ENCODE measurements at regions not wholly inside any gene's neighbourhood (a gene's known extent, or its start where the extent isn't known, plus 50 kb on each side); places are given as distances from the start of the nearest gene placed in this dataset.
"Not testable (repeated sequence)": the region's sequence is repeated elsewhere in the genome, so short reads cannot be mapped to it uniquely, and the experiment has no call there.

DNA sequence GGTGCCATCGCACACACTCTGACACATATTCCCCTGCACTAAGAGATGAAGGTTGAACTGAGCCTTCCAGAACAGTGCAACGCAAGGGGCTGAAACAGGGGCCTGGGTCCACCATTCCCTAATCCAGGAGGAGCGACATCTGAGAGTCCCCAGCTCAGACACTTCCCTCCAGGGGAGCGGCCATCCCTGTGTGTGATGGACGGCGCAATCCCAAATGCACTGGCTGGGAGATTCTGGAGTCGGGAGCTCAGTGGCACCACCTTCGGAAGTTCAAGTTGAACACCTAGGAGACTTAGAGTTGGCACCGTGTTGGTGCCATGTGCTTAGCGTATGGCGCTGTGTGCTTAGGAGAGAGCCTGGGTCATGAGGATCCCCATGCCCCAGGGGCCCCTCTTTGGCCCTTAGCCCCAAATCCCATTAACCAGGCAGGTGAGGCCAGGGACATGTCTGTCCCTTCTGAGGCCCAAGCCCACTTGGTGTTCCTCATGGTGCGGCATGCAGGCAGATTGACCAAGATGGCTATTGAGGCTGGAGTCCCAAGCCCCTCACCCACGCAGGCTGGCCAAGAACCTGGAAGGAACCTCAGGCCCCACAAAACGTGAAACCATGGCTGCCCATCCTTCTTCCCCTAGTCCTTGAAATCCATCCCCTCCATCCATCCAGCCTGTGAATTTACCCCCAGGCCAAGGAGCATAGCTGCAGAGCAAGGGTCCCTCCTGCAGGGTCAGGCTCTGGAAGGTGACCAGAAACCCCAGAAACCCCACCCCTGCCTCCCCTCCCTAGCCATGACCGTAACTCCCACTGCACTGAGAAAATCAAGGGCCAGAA lies 114.1 kb upstream of the OTOS start:
- DNase-seq (ENCODE audit: low read depth in 2 of 2) = no peak

DNA sequence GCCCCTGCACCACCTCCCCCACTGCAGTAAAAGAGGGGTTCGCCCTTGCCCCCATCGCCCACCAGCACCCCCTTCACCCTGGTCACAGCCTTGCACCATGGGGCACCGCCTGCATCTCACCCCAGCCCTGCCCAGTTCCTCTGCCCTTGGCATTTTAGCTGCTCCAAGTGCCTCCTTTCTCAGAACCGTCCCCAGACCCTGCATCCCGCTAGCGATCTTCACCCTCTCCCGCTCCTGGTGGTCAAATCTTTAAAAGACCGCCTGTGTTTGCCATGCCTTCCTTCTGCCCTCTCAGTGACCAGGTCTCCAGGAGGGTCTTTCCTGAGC lies 114.7 kb upstream of the OTOS start:
- no peak for DNase-seq (ENCODE audit: low read depth in 2 of 2)

DNA sequence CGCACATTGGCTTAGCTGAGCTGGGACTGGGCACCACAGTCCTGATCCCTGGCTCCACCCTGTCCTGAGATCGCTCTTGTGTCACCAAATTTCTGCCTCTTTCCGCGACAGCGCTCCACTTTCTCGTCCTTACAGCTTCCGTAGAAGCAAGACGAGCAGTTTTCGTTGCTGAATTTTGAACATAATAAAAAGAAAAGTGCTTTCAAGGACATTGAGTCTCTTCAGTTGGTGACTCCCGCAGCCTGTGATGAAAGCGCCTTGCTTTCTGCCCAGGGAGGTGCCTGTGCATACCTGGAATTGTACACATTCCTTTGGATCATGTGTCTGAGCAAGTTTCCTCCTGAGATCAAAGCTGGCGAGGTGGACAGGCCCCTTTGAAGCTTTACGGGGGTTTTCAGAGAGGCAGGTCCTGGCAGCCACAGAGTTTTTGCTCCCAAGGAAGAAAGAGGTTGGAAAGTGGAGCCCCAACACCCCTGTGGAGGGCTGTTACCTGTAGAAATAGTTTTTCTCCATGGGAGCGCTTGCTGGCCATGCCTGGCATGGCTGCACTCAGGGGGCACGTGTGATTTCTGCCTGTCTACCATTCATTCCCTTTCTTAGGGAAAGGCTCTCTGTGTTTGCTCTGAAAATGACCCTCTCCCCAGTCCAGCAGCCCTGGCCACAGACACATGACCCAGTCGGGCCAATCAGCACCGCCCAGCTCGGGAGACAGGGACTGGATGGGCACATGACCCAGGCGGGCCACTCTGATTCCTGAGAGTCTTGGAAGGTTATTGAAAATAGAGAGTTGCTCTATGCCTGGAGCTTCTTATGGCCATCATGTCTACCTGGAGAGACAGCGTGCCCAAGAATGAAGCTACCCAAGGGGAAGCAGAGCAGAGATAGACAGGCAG lies 115.6 kb upstream of the OTOS start:
- no peak for DNase-seq (ENCODE audit: low read depth in 2 of 2)

DNA sequence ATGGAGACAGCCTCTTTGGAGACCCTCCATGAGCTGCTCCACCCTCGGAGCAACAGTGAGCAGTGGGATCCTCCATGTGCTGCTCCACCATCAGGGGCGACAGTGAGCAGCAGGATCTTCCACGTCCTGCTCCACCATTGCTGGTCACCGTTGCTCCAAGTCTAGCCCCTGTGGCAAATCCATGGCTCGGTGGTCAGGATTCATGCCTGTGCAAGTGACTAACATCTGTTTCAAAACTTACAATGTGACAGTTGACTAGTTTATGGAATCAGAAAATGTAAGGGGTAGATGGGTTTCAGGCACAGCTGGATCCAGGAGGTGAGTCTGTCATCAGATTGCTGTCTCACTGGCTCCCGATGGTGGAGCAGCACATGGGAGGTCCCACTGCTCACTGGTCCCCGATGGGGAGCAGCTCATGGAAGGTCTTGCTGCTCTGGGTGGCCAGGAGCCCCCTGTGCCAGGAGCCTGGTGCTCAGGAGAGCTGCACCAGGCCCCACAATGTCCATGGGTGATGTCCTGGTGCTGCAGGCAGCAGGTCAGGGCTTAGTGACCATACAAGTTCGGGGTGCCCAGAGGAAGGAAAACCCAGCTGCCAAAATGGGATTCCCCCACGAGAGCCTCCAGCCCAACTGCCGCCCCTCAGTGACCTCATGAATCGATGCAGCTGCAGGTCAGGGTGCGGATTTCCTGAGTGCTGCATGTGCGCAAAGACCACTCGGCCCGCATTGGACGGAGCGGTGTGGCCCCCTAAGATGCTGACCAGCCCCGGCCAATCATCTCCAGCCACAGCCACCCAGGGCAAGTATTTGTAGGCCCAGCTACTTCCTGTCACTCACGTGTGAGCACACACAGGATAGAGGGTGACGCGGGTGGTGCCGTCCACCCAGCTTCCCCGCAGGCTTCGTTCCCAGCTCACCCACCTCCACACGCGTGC lies 116.5 kb upstream of the OTOS start:
- DNase-seq (ENCODE audit: low read depth in 2 of 2) = no peak

DNA sequence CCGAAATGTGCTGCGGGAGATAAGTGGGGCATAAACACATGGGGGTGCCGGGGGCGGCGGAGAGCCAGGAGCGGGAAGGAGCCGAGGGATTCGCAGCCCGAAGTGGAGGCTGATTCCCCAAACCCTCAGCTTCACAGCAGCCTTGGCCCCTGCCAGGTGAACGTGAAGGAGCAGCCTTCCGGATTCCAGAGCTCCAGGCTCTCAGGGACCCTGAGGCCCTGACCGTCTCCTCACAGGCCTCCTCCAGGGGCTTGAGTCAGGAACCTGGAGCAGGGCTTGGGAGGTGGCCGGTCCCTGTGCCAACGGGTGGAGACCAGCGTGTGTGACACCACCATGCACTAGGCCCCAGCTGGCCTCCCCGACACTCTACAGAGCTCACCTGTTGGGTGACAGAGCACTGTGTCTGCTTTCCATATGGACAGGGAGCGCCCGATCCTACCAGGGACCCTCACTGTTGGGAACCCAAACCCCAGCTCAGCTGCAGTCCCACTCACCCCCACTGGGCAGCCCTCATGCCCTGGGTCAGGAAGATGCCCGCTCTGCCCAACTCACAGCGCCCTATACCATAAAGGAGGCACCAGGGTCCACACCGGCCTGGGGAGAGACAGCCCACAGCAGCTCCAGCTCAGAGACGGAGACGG lies 117.6 kb upstream of the OTOS start:
- DNase-seq (ENCODE audit: low read depth in 2 of 2) = no peak

DNA sequence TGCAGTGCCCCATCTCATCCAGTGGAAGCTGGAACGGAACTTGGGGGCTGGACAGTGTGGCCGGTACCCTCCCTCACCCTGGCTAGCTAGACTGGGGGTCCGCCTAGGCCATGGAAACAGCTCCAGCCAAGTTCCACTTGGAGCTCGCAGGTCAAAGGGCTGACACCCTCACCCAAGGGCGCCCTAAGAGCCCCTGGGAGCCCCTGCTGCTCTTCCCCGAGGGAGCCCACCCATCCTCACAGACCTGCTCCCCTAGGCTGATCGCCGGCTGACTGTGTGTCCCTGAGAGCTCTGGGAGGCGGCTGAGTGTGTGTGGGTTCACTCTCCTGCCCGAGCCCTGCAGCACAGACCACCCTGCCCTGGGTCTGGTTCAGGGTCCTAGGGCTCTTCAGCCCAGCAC lies 118.2 kb upstream of the OTOS start:
- DNase-seq (ENCODE audit: low read depth in 2 of 2) = no peak

DNA sequence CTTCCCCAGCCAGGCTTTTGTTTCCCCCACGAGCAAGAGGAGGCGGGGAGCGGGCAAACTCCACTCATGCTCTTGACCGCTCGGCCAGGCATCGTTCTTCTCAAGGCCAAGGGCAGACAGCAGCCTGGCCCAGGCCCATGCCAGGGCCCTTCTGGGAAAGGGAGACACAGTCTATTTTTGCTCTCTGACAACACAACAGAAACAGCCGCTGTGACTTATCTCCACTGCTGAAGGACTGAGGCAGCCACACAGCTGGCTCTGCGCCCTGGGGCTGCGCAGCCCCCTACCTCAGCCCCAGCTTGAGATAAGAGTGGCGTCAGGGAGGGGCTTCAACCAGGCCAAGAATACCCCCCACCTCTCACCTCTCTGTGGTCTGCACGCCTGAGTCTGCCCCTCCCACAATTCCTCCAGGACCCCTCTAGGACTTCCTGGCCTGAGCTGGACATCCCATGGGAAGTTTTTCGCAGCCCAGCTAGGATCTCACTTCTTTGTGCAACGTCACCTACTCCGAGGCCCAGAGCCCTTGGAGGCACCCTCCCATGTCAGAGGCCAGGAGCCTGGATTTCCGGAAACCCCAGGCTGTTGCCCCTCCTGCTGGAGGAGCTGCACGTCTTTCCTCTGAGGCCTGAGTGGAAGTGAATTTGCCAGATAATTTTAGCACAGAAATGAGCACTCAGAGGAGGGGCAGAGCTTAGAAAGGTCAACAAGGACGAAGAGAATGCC lies 118.9 kb upstream of the OTOS start:
- DNase-seq (ENCODE audit: low read depth in 2 of 2) = no peak

DNA sequence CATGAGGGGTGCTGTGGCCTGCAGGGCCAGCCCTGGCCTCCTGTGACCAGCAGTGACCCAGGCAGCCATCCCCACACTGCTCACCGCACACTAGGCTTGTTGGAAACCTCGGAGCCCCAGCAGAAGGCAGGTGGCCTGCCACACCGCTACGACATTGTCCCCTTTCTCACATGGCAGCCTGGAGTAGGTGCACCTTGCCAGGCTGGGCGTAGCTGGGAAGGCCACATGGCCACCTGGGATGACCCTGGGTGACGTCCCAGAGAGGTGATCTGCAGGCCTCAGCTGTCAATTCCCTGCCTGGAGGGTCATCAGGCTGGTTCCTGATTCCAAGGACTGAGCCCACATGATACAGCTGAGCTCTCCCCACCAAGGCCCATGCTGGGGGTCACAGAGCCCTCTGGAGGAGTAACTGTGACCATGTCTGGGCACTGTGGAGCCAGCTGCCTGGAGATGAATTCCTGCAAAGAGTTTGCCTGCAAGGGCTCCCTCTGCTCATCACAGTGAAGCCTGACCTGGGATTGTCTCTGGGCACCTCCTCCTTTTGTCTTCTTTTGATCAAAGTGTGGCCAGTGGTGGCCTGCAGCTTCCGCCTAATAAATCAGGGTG lies 119.6 kb upstream of the OTOS start:
- DNase-seq (ENCODE audit: low read depth in 2 of 2) = no peak

DNA sequence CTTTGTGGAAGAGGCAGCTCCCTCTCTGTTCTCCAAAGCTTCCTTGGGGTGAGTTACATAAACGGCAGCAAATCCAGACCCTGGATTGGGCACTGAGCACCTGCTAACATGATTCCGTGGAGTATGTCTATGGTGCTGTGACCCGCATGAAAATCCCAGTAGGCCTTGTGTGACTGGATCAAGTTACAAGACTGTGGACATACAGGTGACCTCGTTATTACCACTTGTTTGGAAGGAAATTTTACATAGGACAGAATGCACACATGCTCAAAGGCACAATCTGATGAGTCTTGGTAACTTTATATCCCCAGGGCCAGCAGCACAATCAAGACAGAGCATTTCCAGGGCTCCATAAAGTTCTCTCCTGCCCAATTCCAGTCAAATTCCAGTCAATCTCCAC lies 120.2 kb upstream of the OTOS start:
- DNase-seq (ENCODE audit: low read depth in 2 of 2) = no peak

DNA sequence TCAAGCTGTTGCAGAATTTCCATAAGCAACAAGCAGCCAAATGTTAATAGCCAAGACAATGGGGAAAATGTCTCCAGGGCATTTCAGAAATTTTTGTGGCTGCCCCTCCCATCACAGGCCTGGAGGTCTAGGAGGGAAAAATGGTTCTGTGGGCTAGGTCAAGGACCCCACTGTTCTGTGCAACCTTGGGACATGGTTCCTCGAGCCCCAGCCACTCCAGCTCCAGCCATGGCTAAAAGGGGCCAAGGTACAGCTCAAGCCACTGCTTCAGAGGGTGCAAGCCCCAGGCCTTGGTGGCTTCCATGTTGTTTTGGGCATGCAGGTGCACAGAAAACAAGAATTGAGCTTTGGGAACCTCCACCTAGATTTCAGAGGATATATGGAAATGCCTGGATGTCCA lies 122.1 kb upstream of the OTOS start:
- not testable (repeated sequence) for DNase-seq (ENCODE audit: low read depth in 2 of 2)

DNA sequence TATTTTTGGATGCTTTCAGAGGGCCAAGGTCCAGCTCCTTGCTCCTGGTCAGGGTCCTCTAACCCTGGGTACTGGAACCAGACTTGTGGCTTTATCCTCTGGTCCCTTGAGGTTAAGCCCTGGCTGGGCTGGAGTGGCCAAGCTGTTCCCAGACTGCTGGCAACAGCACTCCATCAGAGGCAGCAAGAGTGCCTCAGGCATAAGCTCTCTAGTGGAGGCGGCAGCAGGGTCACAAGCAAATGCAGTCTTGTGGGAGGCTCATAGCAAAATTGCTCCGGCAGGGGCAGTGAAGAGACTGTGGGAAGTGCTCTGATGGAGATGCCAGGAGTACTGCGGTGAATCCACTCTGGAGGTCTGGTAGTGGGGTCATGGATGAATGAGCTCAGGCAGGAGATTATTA lies 128.9 kb upstream of the OTOS start:
- DNase-seq (ENCODE audit: low read depth in 2 of 2) = no peak

DNA sequence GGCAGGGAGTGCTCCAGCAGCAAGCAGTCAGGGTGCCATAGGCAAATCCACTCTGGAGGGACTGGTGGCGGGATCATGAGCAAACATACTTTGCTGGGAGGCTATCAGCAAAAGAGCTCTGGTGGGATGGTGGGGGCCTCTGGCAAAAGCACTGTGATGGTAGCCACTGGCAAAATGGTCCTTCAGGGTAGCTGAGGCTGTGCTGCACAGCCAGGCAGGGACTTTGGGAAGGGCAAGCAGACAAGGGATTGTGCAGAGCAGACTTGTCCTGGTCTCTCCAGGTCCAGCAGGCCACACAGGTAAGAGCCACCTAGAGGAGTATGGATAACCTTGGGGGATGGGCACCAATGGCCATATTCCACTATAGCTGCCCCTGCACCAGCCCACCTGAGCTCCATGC lies 129.4 kb upstream of the OTOS start:
- DNase-seq (ENCODE audit: low read depth in 2 of 2) = no peak

DNA sequence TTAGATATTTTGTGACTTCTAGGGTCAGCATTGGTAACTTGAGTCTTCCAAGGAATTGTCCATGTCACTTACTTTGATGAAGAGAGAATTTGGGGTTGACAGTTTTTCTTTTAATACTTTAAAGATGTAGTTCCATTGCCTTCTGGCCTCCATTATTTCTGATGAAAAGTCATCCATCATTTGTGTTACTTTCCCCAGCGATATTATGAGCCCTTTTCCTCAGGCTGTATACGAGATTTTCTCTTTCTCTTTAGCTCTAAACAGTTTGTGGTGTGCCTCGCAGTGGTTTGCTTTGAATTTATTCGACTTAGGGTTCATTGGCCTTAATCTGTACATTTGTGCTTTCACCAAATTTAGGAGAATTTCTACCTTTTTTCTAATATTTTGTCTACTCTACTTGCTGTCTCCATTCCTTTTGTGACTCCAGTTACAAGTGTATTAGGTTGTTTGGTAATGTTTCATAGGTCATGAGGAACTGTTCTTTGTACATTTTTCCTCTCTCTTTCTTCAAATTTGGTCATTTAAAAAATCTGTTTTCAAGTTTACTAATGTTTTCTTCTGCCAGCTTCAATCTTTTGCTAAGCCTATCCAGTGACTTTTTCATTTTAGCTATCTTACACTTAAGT lies 131.4 kb upstream of the OTOS start:
- DNase-seq (ENCODE audit: low read depth in 2 of 2) = no peak

DNA sequence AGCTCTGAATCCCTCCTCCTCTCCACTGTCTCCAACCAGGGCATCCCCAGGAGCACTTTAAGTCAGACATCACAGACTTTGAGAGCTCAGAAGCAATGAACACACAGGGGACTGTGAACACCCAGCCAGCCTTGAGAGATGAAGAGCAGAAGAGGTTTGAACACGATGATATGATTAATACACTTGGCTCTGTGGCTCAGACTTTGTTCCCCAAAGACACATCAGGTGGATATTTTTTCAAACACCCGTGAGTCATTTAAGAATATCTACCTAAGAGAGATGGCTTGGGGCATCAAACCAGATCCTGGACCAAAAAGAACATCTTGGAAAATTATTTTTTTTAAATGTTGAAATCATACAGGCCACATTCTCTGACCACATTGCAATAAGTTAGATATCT lies 134.9 kb upstream of the OTOS start:
- no peak for DNase-seq (ENCODE audit: low read depth in 2 of 2)

DNA sequence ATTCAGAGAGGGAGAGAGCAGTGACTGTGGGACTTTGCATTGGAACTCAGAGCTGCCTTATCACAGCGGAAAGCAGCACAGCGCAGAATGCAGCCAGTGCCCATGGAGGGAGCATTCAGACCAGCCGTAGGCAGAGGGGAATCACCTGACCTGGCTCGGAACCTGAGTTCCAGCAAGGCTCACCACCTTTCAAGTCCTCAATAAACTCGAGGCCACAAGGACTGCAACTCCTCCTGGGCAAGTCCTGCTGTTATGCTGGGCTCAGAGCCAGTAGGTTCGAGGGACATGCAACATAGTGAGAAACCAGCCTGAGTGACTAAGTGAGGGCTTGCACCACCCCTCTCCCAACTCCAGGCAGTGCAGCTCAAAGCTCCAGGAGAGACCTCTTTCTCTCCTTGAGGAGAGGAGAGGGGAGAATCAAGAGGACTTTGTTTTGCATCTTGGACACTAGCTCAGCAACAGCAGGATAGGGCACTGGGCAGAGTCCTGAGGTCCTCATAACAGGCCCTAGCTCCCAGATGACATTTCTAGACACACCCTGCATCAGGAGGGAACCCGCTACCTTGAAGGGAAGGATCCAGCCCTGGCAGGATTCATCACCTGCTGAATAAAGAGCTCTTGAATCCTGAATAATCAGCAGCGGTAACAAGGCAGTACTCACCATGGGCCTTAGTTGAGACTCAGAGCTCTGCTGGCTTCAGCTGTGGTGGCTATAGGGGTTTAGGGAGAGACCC lies 136.8 kb upstream of the OTOS start:
- DNase-seq (ENCODE audit: low read depth in 2 of 2) = no peak

DNA sequence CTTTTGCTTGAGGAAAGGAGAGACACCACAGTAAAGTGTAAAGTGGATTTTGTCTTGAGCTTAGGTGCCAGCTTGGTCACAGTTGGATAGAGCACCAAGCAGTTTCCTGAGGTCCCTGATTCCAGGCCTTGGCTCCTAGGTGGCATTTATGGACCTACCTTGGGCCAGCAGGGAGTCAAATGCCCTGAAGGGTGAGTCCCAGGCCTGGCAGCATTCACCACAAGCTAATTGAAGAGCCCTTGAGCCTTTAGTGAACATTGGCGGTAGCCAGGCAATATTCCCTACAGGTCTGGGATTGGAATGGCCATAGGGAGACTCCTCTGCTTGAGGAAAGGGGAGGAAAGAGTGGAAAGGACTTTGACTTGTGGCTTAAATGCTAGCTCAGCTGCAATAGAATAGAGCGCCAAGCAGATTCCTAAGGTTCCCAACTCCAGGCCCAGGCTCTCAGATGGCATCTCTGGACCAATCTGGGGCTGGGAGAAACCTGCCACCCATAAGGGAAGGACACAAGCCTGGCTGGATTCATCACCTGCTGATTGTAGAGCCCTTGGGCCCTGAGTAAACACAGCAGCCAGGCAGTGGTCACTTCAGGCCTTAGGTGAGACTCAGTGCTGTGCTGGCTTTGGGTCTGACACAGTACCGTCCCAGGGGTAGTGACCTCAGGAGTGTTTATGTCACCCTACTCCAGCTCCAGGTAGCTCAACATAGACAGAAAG lies 137.5 kb upstream of the OTOS start:
- DNase-seq (ENCODE audit: low read depth in 2 of 2) = no peak

DNA sequence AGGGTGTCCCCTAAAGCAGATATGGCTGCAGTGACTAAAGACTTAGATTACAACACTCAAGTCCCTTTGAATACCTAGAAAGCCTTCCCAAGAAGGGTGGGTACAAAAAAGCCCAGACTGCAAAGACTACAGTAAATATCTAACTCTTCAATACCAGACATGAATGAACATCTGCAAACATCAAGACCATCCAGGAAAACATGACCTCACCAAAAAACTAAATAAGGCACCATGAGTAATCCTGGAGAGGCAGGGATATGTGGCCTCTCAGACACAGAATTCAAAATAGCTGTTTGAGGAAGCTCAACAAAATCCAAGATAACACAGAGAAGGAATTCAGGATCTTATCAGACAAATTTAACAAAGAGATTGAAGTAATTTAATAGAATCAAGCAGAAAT lies 138.2 kb upstream of the OTOS start:
- DNase-seq (ENCODE audit: low read depth in 2 of 2) = no peak

DNA sequence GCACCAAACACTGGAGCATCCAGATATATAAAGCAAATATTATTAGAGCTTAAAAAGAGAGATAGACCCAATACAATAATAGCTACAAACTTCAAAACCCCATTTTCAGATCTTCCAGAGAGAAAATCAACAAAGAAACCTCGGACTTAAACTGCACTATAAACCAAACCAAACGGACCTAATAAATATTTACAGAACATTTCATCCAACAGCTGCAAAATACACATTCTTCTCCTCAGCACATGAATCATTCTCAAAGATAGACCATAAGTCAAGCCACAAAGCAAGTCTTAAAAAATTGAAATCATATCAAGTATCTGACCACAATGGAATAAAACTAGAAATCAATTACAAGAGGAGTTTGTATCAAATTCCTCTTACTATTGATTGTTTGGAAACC lies 140.2 kb upstream of the OTOS start:
- no peak for DNase-seq (ENCODE audit: low read depth in 2 of 2)

All from stimulated activated CD8-positive, alpha-beta memory T cell treated with anti-CD3 and anti-CD28 coated beads, Interleukin-15, amount 100 ng/mL, for 4 hours (primary cell).